Neuronal stem cell (in vitro differentiated cells): ENCODE measurements at regions not wholly inside any gene's neighbourhood (a gene's known extent, or its start where the extent isn't known, plus 50 kb on each side); places are given as distances from the start of the nearest gene placed in this dataset.

Experiments
- DNase-seq: peaks from one replicate; pipeline ENCODE4 v3.0.0-alpha.2; 2013; ENCODE audit warnings: low spot score
- H2AFZ ChIP-seq: one replicate; pipeline ENCODE4 v1.6.1; 2013; ENCODE audit warnings: mild to moderate bottlenecking, low read length, inconsistent platforms
- H2AK5ac ChIP-seq: 2 replicates; pipeline ENCODE4 v1.6.1; 2013; ENCODE audit warnings: low read depth, mild to moderate bottlenecking, inconsistent platforms, low read length, moderate library complexity, mixed read lengths
- H2BK120ac ChIP-seq: 2 replicates; pipeline ENCODE4 v1.6.1; 2013; ENCODE audit warnings: low read depth, mild to moderate bottlenecking, inconsistent platforms, low read length, moderate library complexity, mixed read lengths
- H2BK12ac ChIP-seq: one replicate; pipeline ENCODE4 v1.6.1; 2013; ENCODE audit warnings: low read length, inconsistent platforms
- H2BK15ac ChIP-seq: 2 replicates; pipeline ENCODE4 v1.6.1; 2013; ENCODE audit warnings: mild to moderate bottlenecking, low read length, inconsistent platforms, mixed read lengths
- H2BK5ac ChIP-seq: one replicate; pipeline ENCODE4 v1.6.1; 2013; ENCODE audit warnings: inconsistent platforms, mild to moderate bottlenecking, low read length, moderate library complexity
- H3K14ac ChIP-seq: one replicate; pipeline ENCODE4 v1.6.1; 2013; ENCODE audit warnings: low read length, inconsistent platforms
- H3K18ac ChIP-seq: 2 replicates; pipeline ENCODE4 v1.6.1; 2013; ENCODE audit warnings: low read length, inconsistent platforms
- H3K23ac ChIP-seq: 2 replicates; pipeline ENCODE4 v1.6.1; 2013; ENCODE audit warnings: low read depth, mild to moderate bottlenecking, mixed read lengths, low read length, inconsistent platforms; ENCODE audit not compliant: poor library complexity
- H3K27ac ChIP-seq: replicated peaks from 3 replicates; pipeline ENCODE4 v1.5.1; 2013; ENCODE audit warnings: low read length, inconsistent platforms
- H3K27me3 ChIP-seq, 3 experiments: 2 replicates each; pipeline ENCODE4 v1.6.1; 2013; ENCODE audit warnings: low read length in 3 of 3, mild to moderate bottlenecking in 2 of 3, inconsistent platforms in 1 of 3, low read depth in 1 of 3, mixed read lengths in 1 of 3, moderate library complexity in 1 of 3; ENCODE audit not compliant: control insufficient read depth in 3 of 3, insufficient read depth in 3 of 3
- H3K36me3 ChIP-seq, 2 donors: replicated peaks in 1 of 2; 2 replicates each; pipeline ENCODE4 v1.6.1; 2013; ENCODE audit warnings: low read length in 2 of 2; ENCODE audit not compliant: control insufficient read depth in 2 of 2, insufficient read depth in 2 of 2
- H3K4ac ChIP-seq: 2 replicates; pipeline ENCODE4 v1.6.1; 2013; ENCODE audit warnings: inconsistent platforms, mild to moderate bottlenecking, low read length, moderate library complexity
- H3K4me1 ChIP-seq, 2 donors: 1 replicate in 1 of 2; 2 replicates in 1 of 2; pipeline ENCODE4 v1.6.1; 2013; ENCODE audit warnings: low read length in 2 of 2, low read depth in 1 of 2; ENCODE audit not compliant: control insufficient read depth in 2 of 2, insufficient read depth in 1 of 2
- H3K4me2 ChIP-seq: one replicate; pipeline ENCODE4 v1.6.1; 2013; ENCODE audit warnings: mild to moderate bottlenecking, low read length, inconsistent platforms; ENCODE audit not compliant: insufficient read depth, poor library complexity, severe bottlenecking
- H3K4me3 ChIP-seq, 2 donors: 2 replicates each; pipeline ENCODE4 v1.5.1; 2013; ENCODE audit warnings: low read length in 2 of 2, mild to moderate bottlenecking in 2 of 2, inconsistent platforms in 1 of 2, moderate library complexity in 1 of 2
- H3K79me1 ChIP-seq: one replicate; pipeline ENCODE4 v1.6.1; 2013; ENCODE audit warnings: low read depth, mild to moderate bottlenecking, inconsistent platforms, low read length, moderate library complexity
- H3K9ac ChIP-seq: one replicate; pipeline ENCODE4 v1.6.1; 2013; ENCODE audit warnings: mild to moderate bottlenecking, low read depth, low read length, inconsistent platforms; ENCODE audit not compliant: poor library complexity
- H3K9me3 ChIP-seq, 2 donors: replicated peaks in 1 of 2; 2 replicates each; pipeline versions ENCODE3 to v1.6.1; 2013; ENCODE audit warnings: low read length in 2 of 2, mild to moderate bottlenecking in 2 of 2, inconsistent platforms in 1 of 2, low read depth in 1 of 2, mixed read lengths in 1 of 2, moderate library complexity in 1 of 2; ENCODE audit not compliant: control insufficient read depth in 2 of 2, insufficient read depth in 1 of 2
- H4K8ac ChIP-seq: one replicate; pipeline ENCODE4 v1.6.1; 2013; ENCODE audit warnings: low read depth, mild to moderate bottlenecking, inconsistent platforms, low read length, moderate library complexity
- H4K91ac ChIP-seq: one replicate; pipeline ENCODE4 v1.6.1; 2013; ENCODE audit warnings: low read length, low read depth, mild to moderate bottlenecking, inconsistent platforms; ENCODE audit not compliant: poor library complexity
- WGBS, 2 donors: extraction: QIAGEN DNeasy Blood & Tissue Kit; methylation state at CpG; one replicate each; pipeline ENCODE4 v1.1.7; 2013; ENCODE audit warnings: missing lambda C conversion rate in 2 of 2, mixed read lengths in 1 of 2; ENCODE audit not compliant: insufficient read length in 2 of 2, insufficient replicate concordance in 1 of 2; ENCODE audit errors: extremely low coverage in 2 of 2; 5-methylcytosine and 5-hydroxymethylcytosine counted together

DNA sequence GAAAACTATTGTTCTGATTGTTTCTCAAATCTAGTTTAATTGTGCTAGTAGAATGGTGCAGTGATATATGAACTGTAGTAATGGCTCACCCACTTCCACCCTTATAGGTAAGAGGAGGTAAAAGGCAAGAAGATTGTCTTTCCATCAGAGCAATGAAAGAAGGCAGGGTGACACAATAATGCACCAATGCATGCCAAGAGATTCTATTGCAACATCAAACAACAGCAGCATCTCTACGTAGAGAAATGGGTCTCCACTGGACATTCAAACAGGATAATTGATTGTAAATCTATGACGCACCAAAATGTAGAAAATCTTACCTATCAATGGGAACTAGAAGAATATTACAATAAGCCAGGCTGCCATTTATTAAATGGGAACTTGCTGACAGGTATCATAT is 107.0 kb upstream of the ISL1 start:
- Histone ChIP-seq H3K79me1 (no peaks in the 10 kb centered on the region), H2BK12ac (no peak overlapping the region), H3K9me3 (no peaks in the 10 kb centered on the region), H3K36me3 (no peaks in the 10 kb centered on the region), H2BK5ac (no peak overlapping the region), H2AK5ac (no peak overlapping the region), H3K4ac (no peak overlapping the region), H2AFZ (no peak overlapping the region), H2BK120ac (no peak overlapping the region), H4K91ac (no peak overlapping the region), H3K14ac (no peak overlapping the region), H3K18ac (no peak overlapping the region), H3K4me2 (no peak overlapping the region), H3K27ac (no peak overlapping the region), H3K4me1 (peaks cover 0 to 3% of the 10 kb centered on the region in 2 donors), H3K4me3 (no peak overlapping the region), H3K9ac (no peak overlapping the region), H4K8ac (no peak overlapping the region), H2BK15ac (no peak overlapping the region), H3K23ac (no peak overlapping the region), H3K27me3 (no peaks in the 10 kb centered on the region)
- no peak for DNase-seq
- WGBS, 2 donors = no CpG with 5 or more reads among the region's 2 CpGs

DNA sequence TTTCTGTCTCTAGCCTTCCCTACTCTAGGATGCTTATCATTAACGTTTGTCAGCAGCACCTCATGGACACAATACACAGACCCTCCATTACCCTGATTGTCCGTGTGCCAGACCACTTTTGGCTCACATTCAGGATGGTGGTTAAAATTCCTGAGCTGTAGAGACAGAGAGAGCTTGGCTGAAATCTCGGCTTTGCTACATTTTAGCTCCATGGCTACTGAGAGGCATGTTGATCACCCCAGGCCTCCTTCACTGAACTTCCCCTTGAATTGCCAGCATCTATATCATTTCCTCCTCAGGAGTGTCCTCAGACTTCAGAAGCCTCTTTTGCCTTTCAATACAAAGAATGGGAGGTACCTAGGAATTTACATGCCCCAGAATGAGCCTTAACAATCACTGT is 104.7 kb upstream of the ISL1 start:
- Histone ChIP-seq H4K8ac (no peak overlapping the region), H3K18ac (no peak overlapping the region), H3K79me1 (no peaks in the 10 kb centered on the region), H3K4me2 (no peak overlapping the region), H4K91ac (no peak overlapping the region), H2AK5ac (no peak overlapping the region), H3K36me3 (no peaks in the 10 kb centered on the region), H3K27ac (no peak overlapping the region), H2AFZ (no peak overlapping the region), H3K23ac (no peak overlapping the region), H3K9ac (no peak overlapping the region), H3K14ac (no peak overlapping the region), H3K9me3 (no peaks in the 10 kb centered on the region), H2BK15ac (no peak overlapping the region), H3K4me3 (no peak overlapping the region), H2BK120ac (no peak overlapping the region), H3K4me1 (no peaks in the 10 kb centered on the region), H3K4ac (no peak overlapping the region), H3K27me3 (no peaks in the 10 kb centered on the region), H2BK12ac (no peak overlapping the region), H2BK5ac (no peak overlapping the region)
- WGBS, 2 donors = no CpG with 5 or more reads among the region's 3 CpGs
- DNase-seq = no peak

DNA sequence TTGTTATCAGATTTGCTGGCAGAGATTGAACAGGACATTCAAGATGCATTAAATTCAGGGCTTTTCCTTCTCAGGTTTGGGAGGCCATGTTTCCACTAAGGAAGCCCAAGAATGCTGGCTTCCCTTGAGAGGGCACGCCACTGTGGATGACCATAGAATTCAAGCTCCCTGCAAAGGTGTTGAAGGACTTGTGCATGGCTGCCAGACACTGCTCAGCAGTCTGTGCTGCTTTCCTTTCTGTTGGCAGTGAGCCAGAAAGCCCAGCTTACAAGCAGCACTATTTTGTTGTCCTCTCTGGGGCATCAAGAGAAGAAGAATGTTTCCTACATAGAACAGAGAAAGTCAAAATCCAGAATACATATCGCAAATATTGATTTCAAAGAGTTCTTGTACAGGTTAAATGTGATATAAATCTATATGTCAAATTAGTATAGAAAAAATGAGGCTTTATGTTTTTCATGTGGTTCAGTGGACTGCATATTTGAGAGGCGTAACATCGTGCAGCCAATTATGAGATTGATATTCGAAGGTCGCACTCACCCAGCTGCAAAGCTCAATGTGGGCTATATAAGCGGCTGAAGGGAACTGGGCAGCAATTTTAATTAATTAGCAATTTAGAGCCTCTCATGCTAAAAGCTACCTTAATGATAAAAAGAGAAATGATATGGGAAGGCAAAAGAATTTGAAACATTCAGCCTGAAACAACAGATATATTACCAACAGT is 103.1 kb upstream of the ISL1 start:
- Histone ChIP-seq H3K4me1 (no peaks in the 10 kb centered on the region), H3K79me1 (no peaks in the 10 kb centered on the region), H2BK12ac (no peak overlapping the region), H3K14ac (no peak overlapping the region), H3K9me3 (no peaks in the 10 kb centered on the region), H2AK5ac (no peak overlapping the region), H4K8ac (no peak overlapping the region), H3K23ac (no peak overlapping the region), H3K27me3 (no peaks in the 10 kb centered on the region), H3K27ac (no peak overlapping the region), H3K9ac (no peak overlapping the region), H2BK15ac (no peak overlapping the region), H3K4ac (no peak overlapping the region), H3K36me3 (no peaks in the 10 kb centered on the region), H2AFZ (no peak overlapping the region), H3K4me2 (no peak overlapping the region), H3K18ac (no peak overlapping the region), H2BK5ac (no peak overlapping the region), H3K4me3 (no peak overlapping the region), H2BK120ac (no peak overlapping the region), H4K91ac (no peak overlapping the region)
- no CpG with 5 or more reads among the region's 7 CpGs for WGBS, 2 donors
- DNase-seq = no peak

DNA sequence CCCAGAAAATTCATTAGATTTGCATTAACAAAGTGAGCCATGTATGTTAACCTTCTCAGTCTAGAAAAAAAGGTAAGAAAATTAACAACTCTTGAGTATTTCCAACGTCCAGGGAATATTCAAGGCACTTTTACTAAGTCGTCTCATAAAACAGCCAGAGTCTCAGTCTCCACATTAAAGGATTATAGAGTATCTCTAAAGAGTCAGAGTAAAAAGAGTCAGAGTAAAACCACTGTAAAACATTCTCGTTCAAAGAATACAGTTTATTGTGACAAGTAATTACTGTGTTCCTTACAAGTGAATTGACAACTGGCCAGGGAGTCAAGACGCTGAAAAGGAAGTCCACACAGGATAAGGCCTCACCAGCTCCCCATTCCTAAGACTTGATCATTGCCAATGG is 97.2 kb upstream of the ISL1 start:
- no peak overlapping the region for H2BK120ac ChIP-seq
- H3K79me1 ChIP-seq = no peaks in the 10 kb centered on the region
- H3K9ac ChIP-seq = no peak overlapping the region
- no peak overlapping the region for H4K8ac ChIP-seq
- H3K36me3 ChIP-seq = no peaks in the 10 kb centered on the region
- no peak overlapping the region for H3K18ac ChIP-seq
- H3K27ac ChIP-seq = no peak overlapping the region
- peaks cover 0 to 3% (median 0%) of the 10 kb centered on the region in 3 experiments for H3K27me3 ChIP-seq
- no peaks in the 10 kb centered on the region for H3K4me1 ChIP-seq
- no peak overlapping the region for H2AFZ ChIP-seq
- DNase-seq = no peak
- H3K4ac ChIP-seq = no peak overlapping the region
- H3K9me3 ChIP-seq = no peaks in the 10 kb centered on the region
- H2AK5ac ChIP-seq = no peak overlapping the region
- no peak overlapping the region for H3K23ac ChIP-seq
- no peak overlapping the region for H2BK5ac ChIP-seq
- no peak overlapping the region for H3K4me2 ChIP-seq
- H4K91ac ChIP-seq = no peak overlapping the region
- no peak overlapping the region for H2BK15ac ChIP-seq
- no peak overlapping the region for H3K14ac ChIP-seq
- no CpG with 5 or more reads among the region's 4 CpGs for WGBS, 2 donors
- no peak overlapping the region for H3K4me3 ChIP-seq
- H2BK12ac ChIP-seq = no peak overlapping the region
